Heart left ventricle (tissue), 13 donors: ENCODE measurements at regions not wholly inside any gene's neighbourhood (a gene's known extent, or its start where the extent isn't known, plus 50 kb on each side); places are given as distances from the start of the nearest gene placed in this dataset.

Source experiments
- POLR2A ChIP-seq, 2 donors: fragments of 450-650 bp; IDR thresholded peaks; one replicate each; pipeline ENCODE4 v1.6.1; 2017; ENCODE audit warnings: antibody characterized with exemption in 2 of 2, mild to moderate bottlenecking in 2 of 2, moderate library complexity in 2 of 2
- TF ChIP-seq, protein P1 (sequence below), 12 donors: fragments of 200-600 bp; sonication (generic) in 4 of 12; IDR thresholded peaks; one replicate each; pipeline versions ENCODE4 v1.5.0 to v1.8.0; 2018 to 2022; ENCODE audit warnings: antibody characterized with exemption in 12 of 12, mild to moderate bottlenecking in 5 of 12
- donor health status: ischemic (EF 13 %, LVEDD 7.1; RV severe dilation, severe dysfunction).
- donor health status: DM: no; HTN: yes; CAD: no.
- donor health status: DM: no; HTN: no; CAD: no.
- donor health status: ischemic (EF 25% LVEDD 6.9; RV normal size, moderate dysfunction).
- donor health status: ischemic (EF 25% LVEDD 5.7; RV mildly dilated, moderate dysfunction).
- donor health status: ischemic (EF 35%, LVEDD 5.7; RV mildly dilated, moderate dysfunction).
- donor health status: nonischemic (EF 11% LVEDD 7.7; RV severe dilation, severe dysfunction).
- donor health status: DM: yes; HTN: yes; CAD: no.
- donor health status: PGD.
- donor health status: ischemic (EF 29% LVEDD 5.4; RV normal size, mild dysfunction).
- donor health status: nonischemic (EF 23%, LVEDD 6.1; RV moderate dilation, normal function).

- TF ChIP-seq, protein P1, sequence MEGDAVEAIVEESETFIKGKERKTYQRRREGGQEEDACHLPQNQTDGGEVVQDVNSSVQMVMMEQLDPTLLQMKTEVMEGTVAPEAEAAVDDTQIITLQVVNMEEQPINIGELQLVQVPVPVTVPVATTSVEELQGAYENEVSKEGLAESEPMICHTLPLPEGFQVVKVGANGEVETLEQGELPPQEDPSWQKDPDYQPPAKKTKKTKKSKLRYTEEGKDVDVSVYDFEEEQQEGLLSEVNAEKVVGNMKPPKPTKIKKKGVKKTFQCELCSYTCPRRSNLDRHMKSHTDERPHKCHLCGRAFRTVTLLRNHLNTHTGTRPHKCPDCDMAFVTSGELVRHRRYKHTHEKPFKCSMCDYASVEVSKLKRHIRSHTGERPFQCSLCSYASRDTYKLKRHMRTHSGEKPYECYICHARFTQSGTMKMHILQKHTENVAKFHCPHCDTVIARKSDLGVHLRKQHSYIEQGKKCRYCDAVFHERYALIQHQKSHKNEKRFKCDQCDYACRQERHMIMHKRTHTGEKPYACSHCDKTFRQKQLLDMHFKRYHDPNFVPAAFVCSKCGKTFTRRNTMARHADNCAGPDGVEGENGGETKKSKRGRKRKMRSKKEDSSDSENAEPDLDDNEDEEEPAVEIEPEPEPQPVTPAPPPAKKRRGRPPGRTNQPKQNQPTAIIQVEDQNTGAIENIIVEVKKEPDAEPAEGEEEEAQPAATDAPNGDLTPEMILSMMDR (IDR thresholded peaks at IDR 0.05) = no peak
- TF ChIP-seq POLR2A (IDR thresholded peaks at IDR 0.05) = no peak
Observed at GRCh38 chr4:53810643-53811042, 219.4 kb upstream of the LNX1 start.
